OCI-LY7 (cell line): ENCODE measurements at regions not wholly inside any gene's neighbourhood (a gene's known extent, or its start where the extent isn't known, plus 50 kb on each side); places are given as distances from the start of the nearest gene placed in this dataset.

Experiments used
- BruUV-seq: library from RNA; stranded (reverse); fragments of 400-500 nt; replicated peaks from 2 replicates; lab custom pipeline; 2021; lab: Mats Ljungman, UMichigan
- CTCF ChIA-PET: fragments of 300-600 bp; sonication (Branson Sonifier 250); formaldehyde crosslinking; loops from one replicate; lab custom pipeline; 2022; ENCODE audit warnings: antibody characterized with exemption; ENCODE audit not compliant: unreplicated experiment; lab: Charles Lee
- POLR2A ChIA-PET: fragments of 300-600 bp; sonication (Branson Sonifier 250); formaldehyde crosslinking; loops from one replicate; lab custom pipeline; 2022; ENCODE audit warnings: antibody characterized with exemption; lab: Charles Lee
- DNase-seq: peaks from one replicate; pipeline ENCODE4 v3.0.0-alpha.2; 2015; ENCODE audit warnings: low spot score
- H2AFZ ChIP-seq: fragments of 200-600 bp; sonication (generic), shearing (Covaris generic); 2 replicates; pipeline ENCODE4 v1.6.1; 2014; ENCODE audit warnings: mild to moderate bottlenecking, antibody characterized with exemption, low read length, moderate library complexity
- H3K27ac ChIP-seq: fragments of 200-600 bp; sonication (generic); 2 replicates; pipeline ENCODE4 v1.5.1; 2014; ENCODE audit warnings: mixed run types, low read depth, mild to moderate bottlenecking, moderate library complexity, low read length, inconsistent platforms; ENCODE audit not compliant: poor library complexity, severe bottlenecking
- H3K36me3 ChIP-seq: fragments of 200-600 bp; sonication (generic); 2 replicates; pipeline ENCODE4 v1.6.1; 2014; ENCODE audit warnings: mild to moderate bottlenecking, antibody characterized with exemption, low read length, moderate library complexity, mixed read lengths; ENCODE audit not compliant: insufficient read depth
- H3K4me1 ChIP-seq: fragments of 200-600 bp; sonication (generic); 2 replicates; pipeline ENCODE4 v1.5.1; 2014; ENCODE audit warnings: mild to moderate bottlenecking, low read length; ENCODE audit not compliant: insufficient read depth, poor library complexity, severe bottlenecking
- H3K4me2 ChIP-seq: fragments of 200-600 bp; sonication (generic); 2 replicates; pipeline ENCODE4 v1.6.1; 2014; ENCODE audit warnings: mild to moderate bottlenecking, low read length
- H3K4me3 ChIP-seq: fragments of 200-600 bp; sonication (generic); 2 replicates; pipeline ENCODE4 v1.5.1; 2014; ENCODE audit warnings: mild to moderate bottlenecking, low read depth, low read length; ENCODE audit not compliant: poor library complexity, severe bottlenecking
- H3K79me2 ChIP-seq: fragments of 200-600 bp; sonication (generic); 2 replicates; pipeline ENCODE4 v1.6.1; 2016; ENCODE audit warnings: low read depth, mild to moderate bottlenecking, low read length, moderate library complexity, mixed read lengths; ENCODE audit not compliant: insufficient read depth
- H3K9me2 ChIP-seq: fragments of 200-600 bp; sonication (generic); 2 replicates; pipeline ENCODE4 v1.6.1; 2016; ENCODE audit warnings: mild to moderate bottlenecking, low read length, mixed read lengths; ENCODE audit not compliant: insufficient read depth
- H3K9me3 ChIP-seq: fragments of 200-600 bp; sonication (generic); 2 replicates; pipeline ENCODE4 v1.6.1; 2014; ENCODE audit warnings: mild to moderate bottlenecking, mixed run types, low read length, mixed read lengths
- H4K20me1 ChIP-seq: fragments of 200-600 bp; sonication (generic); 2 replicates; pipeline ENCODE4 v1.6.1; 2014; ENCODE audit warnings: mild to moderate bottlenecking, antibody characterized with exemption, low read length, moderate library complexity, mixed read lengths; ENCODE audit not compliant: insufficient read depth
- EZH2phosphoT487 ChIP-seq: fragments of 200-600 bp; sonication (generic); IDR thresholded peaks from 2 replicates; pipeline ENCODE4 v1.6.1; 2018; ENCODE audit warnings: low read depth, borderline replicate concordance, mild to moderate bottlenecking, mixed run types, antibody characterized with exemption, low read length, moderate library complexity, mixed read lengths
- intact Hi-C: fragments of 100-400 bp; cut with micrococcal nuclease; formaldehyde crosslinking; loops from one replicate; pipeline ENCODE4 v1.10.0; 2022; ENCODE audit not compliant: unreplicated experiment
- TF ChIP-seq, protein P1 (sequence below): fragments of 200-600 bp; sonication (generic); conservative IDR thresholded peaks from 2 replicates; pipeline ENCODE4 v1.5.1; 2014; ENCODE audit warnings: mild to moderate bottlenecking, antibody characterized with exemption, low read length, moderate library complexity, mixed read lengths

DNA sequence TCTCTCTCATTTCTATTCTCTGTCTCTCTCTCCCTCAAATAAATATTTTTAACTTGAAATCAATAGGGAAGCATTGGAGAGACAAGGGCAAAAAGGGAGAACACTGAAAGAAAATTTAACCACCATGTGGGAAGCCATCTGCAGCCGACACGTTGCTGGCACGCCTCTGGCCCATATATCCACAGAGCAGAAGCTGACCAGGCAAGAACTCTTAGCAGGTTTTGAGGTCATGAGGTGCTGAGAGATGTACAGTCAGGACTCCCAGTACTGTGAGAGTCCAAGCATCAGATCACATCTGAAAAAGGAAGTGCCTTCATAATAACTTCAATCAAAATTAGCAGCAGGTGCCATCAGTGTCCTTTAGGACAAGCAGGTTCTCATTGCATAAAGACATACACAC is 156.6 kb downstream of the AKAIN1 start:
- no peak overlapping the region for H3K4me2 ChIP-seq
- H3K79me2 ChIP-seq: no peaks in the 10 kb centered on the region
- no peak overlapping the region for H2AFZ ChIP-seq
- H4K20me1 ChIP-seq: no peaks in the 10 kb centered on the region
- no peaks in the 10 kb centered on the region for H3K4me1 ChIP-seq
- no TSS peak for BruUV-seq
- H3K36me3 ChIP-seq: no peaks in the 10 kb centered on the region
- no peaks in the 10 kb centered on the region for H3K9me2 ChIP-seq
- DNase-seq: no peak
- H3K4me3 ChIP-seq: no peak overlapping the region
- intact Hi-C loops: loop anchor here (10.0 kb wide), 1 partner anchor 46 kb away; no protein-coding TSS in a partner anchor
- TF ChIP-seq EZH2phosphoT487: no peak
- TF ChIP-seq, protein P1, sequence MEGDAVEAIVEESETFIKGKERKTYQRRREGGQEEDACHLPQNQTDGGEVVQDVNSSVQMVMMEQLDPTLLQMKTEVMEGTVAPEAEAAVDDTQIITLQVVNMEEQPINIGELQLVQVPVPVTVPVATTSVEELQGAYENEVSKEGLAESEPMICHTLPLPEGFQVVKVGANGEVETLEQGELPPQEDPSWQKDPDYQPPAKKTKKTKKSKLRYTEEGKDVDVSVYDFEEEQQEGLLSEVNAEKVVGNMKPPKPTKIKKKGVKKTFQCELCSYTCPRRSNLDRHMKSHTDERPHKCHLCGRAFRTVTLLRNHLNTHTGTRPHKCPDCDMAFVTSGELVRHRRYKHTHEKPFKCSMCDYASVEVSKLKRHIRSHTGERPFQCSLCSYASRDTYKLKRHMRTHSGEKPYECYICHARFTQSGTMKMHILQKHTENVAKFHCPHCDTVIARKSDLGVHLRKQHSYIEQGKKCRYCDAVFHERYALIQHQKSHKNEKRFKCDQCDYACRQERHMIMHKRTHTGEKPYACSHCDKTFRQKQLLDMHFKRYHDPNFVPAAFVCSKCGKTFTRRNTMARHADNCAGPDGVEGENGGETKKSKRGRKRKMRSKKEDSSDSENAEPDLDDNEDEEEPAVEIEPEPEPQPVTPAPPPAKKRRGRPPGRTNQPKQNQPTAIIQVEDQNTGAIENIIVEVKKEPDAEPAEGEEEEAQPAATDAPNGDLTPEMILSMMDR: no peak
- H3K27ac ChIP-seq: no peak overlapping the region
- ChIA-PET CTCF (no interaction called here), POLR2A (no interaction called here)
- 0 out of 2 replicates have a peak, but pooled peaks cover 8% of the 10 kb centered on the region for H3K9me3 ChIP-seq

DNA sequence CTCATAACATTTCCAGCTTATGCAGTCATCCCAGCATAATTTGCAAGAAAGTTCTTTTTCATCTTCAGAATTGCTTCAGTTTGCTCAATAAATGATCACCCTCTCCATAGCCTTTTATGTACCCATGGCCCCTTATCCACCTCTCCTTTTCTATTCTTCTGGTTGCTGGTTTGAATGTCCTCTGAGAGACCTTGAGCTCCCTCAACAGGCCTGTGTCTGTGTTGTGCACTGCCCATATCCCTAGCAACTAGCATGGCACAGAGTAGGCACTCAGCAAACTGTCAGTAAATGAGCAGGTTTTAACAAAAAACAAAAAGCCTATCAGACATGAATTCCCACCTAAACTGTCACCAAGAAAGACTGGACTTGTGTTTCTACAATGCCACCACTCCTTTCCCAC is 160.5 kb downstream of the AKAIN1 start:
- POLR2A ChIA-PET: no interaction called here

DNA sequence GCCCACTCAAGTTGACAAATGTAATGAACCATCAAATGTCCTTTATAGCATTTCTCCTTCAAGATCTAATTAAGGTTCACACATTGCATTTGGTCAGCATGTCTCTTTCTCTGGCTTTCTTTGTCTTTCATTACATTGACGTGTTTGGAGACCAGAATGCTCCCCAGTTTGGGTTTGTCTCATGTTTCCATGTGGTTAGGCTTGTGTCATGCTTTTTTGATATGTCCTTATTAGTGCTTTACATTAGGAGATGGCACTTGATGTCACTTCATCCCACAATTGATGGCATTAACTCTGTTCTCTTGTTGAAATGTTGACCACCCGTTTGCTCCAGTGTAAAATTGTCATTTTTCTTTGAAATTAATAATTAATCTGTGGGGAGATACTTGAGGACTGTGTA is 165.8 kb downstream of the AKAIN1 start:
- POLR2A ChIA-PET: no interaction called here
- H3K4me1 ChIP-seq: no peaks in the 10 kb centered on the region
- TF ChIP-seq, protein P1: no peak
- TF ChIP-seq EZH2phosphoT487: no peak
- no peaks in the 10 kb centered on the region for H3K79me2 ChIP-seq
- no peaks in the 10 kb centered on the region for H3K9me2 ChIP-seq
- 0 out of 2 replicates have a peak, but pooled peaks cover 7% of the 10 kb centered on the region for H3K9me3 ChIP-seq
- H3K4me3 ChIP-seq: no peak overlapping the region
- no peak overlapping the region for H3K4me2 ChIP-seq
- CTCF ChIA-PET: interaction anchor here (0.5 kb wide), 1 partner anchor 8 kb away, joined by 3 read pairs; no protein-coding TSS in a partner anchor
- DNase-seq: no peak
- intact Hi-C loops: no loop called here
- BruUV-seq: no TSS peak
- no peaks in the 10 kb centered on the region for H3K36me3 ChIP-seq
- H3K27ac ChIP-seq: no peak overlapping the region
- no peaks in the 10 kb centered on the region for H4K20me1 ChIP-seq
- H2AFZ ChIP-seq: no peak overlapping the region

More for the DNA sequence above, 160.5 kb downstream of the AKAIN1 start:
- CTCF ChIA-PET: no interaction called here
- TF ChIP-seq, protein P1: no peak
- no peak overlapping the region for H2AFZ ChIP-seq
- BruUV-seq: no TSS peak
- intact Hi-C loops: no loop called here
- no peaks in the 10 kb centered on the region for H3K9me2 ChIP-seq
- no peak for DNase-seq
- no peaks in the 10 kb centered on the region for H4K20me1 ChIP-seq
- no peaks in the 10 kb centered on the region for H3K36me3 ChIP-seq
- H3K4me1 ChIP-seq: no peaks in the 10 kb centered on the region
- no peak overlapping the region for H3K4me2 ChIP-seq
- H3K9me3 ChIP-seq: 0 out of 2 replicates have a peak, but pooled peaks cover 8% of the 10 kb centered on the region
- H3K27ac ChIP-seq: no peak overlapping the region
- no peaks in the 10 kb centered on the region for H3K79me2 ChIP-seq
- H3K4me3 ChIP-seq: no peak overlapping the region
